PC-9 (cell line): ENCODE measurements at regions not wholly inside any gene's neighbourhood (a gene's known extent, or its start where the extent isn't known, plus 50 kb on each side); places are given as distances from the start of the nearest gene placed in this dataset.
A peak's percentile ranks its signal among the peaks of the same experiment; 100 is the strongest.

Experiments
- BruUV-seq: library from RNA; stranded (reverse); fragments of 400-500 nt; replicated peaks from 2 replicates; lab custom pipeline; 2021; lab: Mats Ljungman, UMichigan
- CTCF ChIA-PET: fragments of 300-600 bp; sonication (Branson Sonifier 250); formaldehyde crosslinking; loops from one replicate; lab custom pipeline; 2022; ENCODE audit warnings: antibody characterized with exemption; lab: Charles Lee
- POLR2A ChIA-PET: fragments of 300-600 bp; sonication (Branson Sonifier 250); formaldehyde crosslinking; loops from one replicate; lab custom pipeline; 2022; ENCODE audit warnings: antibody characterized with exemption; ENCODE audit not compliant: unreplicated experiment; lab: Charles Lee
- DNase-seq, 2 experiments: peaks; one replicate each; pipeline versions ENCODE4 v3.0.0 to v3.0.0-alpha.2; 2015 to 2022; ENCODE audit warnings: mixed read lengths in 1 of 2
- H2AFZ ChIP-seq: fragments of 200-600 bp; sonication (generic); 2 replicates; pipeline ENCODE4 v1.8.1; 2017; ENCODE audit warnings: antibody characterized with exemption
- H3F3A ChIP-seq: fragments of 200-600 bp; sonication (generic); 2 replicates; pipeline ENCODE4 v1.8.1; 2017; ENCODE audit warnings: antibody characterized with exemption, mild to moderate bottlenecking, low read depth; ENCODE audit not compliant: insufficient read depth
- H3K27ac ChIP-seq: fragments of 200-600 bp; sonication (generic); 2 replicates; pipeline ENCODE4 v1.6.1; 2016; ENCODE audit warnings: mixed run types
- H3K27me3 ChIP-seq: fragments of 200-600 bp; sonication (generic); 2 replicates; pipeline ENCODE4 v1.6.1; 2016; ENCODE audit warnings: low read depth, mixed run types; ENCODE audit not compliant: insufficient read depth
- H3K36me3 ChIP-seq: fragments of 200-600 bp; sonication (generic); 2 replicates; pipeline ENCODE4 v1.6.1; 2016; ENCODE audit warnings: low read depth, mixed run types
- H3K4me1 ChIP-seq: fragments of 200-600 bp; sonication (generic); replicated peaks from 2 replicates; pipeline ENCODE4 v1.6.1; 2016; ENCODE audit warnings: mixed run types; ENCODE audit not compliant: insufficient read depth
- H3K4me2 ChIP-seq: fragments of 200-600 bp; sonication (generic); 2 replicates; pipeline ENCODE4 v1.6.1; 2017; ENCODE audit warnings: mixed run types
- H3K4me3 ChIP-seq: fragments of 200-600 bp; sonication (generic); 2 replicates; pipeline ENCODE4 v1.6.1; 2016; ENCODE audit warnings: mixed run types
- H3K79me2 ChIP-seq: fragments of 200-600 bp; sonication (generic); 2 replicates; pipeline ENCODE4 v1.6.1; 2017; ENCODE audit warnings: low read depth, mixed run types
- H3K9me2 ChIP-seq: fragments of 200-600 bp; sonication (generic); 2 replicates; pipeline ENCODE4 v1.8.1; 2017; ENCODE audit warnings: mild to moderate bottlenecking; ENCODE audit not compliant: insufficient read depth
- H3K9me3 ChIP-seq: fragments of 200-600 bp; sonication (generic); 2 replicates; pipeline ENCODE4 v1.8.1; 2016; ENCODE audit warnings: low read depth; ENCODE audit not compliant: insufficient read depth
- H4K20me1 ChIP-seq: fragments of 200-600 bp; sonication (generic); 2 replicates; pipeline ENCODE4 v1.8.1; 2017; ENCODE audit not compliant: insufficient read depth
- EZH2 ChIP-seq: fragments of 200-600 bp; sonication (generic); IDR thresholded peaks from 2 replicates; pipeline ENCODE4 v1.8.0; 2017; ENCODE audit warnings: antibody characterized with exemption, low read depth
- intact Hi-C: fragments of 100-400 bp; cut with micrococcal nuclease; formaldehyde crosslinking; loops from one replicate; pipeline ENCODE4 v1.10.0; 2022; ENCODE audit not compliant: unreplicated experiment
- TF ChIP-seq, protein P1 (sequence below): fragments of 200-600 bp; sonication (generic); conservative IDR thresholded peaks from 2 replicates; pipeline ENCODE4 v1.6.1; 2017; ENCODE audit warnings: mixed run types, antibody characterized with exemption, mild to moderate bottlenecking, moderate library complexity

- no peaks in the 10 kb centered on the region for H3K9me2 ChIP-seq
- H3K27ac ChIP-seq = no peak overlapping the region
- no peak for DNase-seq
- H3K27me3 ChIP-seq = peaks cover 21% of the 10 kb centered on the region; the same call in 1 of the 2 replicates
- H3K4me3 ChIP-seq = no peak overlapping the region
- H3F3A ChIP-seq = no peaks in the 10 kb centered on the region
- H3K4me1 ChIP-seq = no peaks in the 10 kb centered on the region
- no peaks in the 10 kb centered on the region for H3K36me3 ChIP-seq
- H3K4me2 ChIP-seq = no peak overlapping the region
- no peaks in the 10 kb centered on the region for H3K79me2 ChIP-seq
- H2AFZ ChIP-seq = no peak overlapping the region
- CTCF ChIA-PET = no interaction called here
- intact Hi-C loops = no loop called here
- no peaks in the 10 kb centered on the region for H3K9me3 ChIP-seq
- TF ChIP-seq EZH2 = no peak
- TF ChIP-seq, protein P1, sequence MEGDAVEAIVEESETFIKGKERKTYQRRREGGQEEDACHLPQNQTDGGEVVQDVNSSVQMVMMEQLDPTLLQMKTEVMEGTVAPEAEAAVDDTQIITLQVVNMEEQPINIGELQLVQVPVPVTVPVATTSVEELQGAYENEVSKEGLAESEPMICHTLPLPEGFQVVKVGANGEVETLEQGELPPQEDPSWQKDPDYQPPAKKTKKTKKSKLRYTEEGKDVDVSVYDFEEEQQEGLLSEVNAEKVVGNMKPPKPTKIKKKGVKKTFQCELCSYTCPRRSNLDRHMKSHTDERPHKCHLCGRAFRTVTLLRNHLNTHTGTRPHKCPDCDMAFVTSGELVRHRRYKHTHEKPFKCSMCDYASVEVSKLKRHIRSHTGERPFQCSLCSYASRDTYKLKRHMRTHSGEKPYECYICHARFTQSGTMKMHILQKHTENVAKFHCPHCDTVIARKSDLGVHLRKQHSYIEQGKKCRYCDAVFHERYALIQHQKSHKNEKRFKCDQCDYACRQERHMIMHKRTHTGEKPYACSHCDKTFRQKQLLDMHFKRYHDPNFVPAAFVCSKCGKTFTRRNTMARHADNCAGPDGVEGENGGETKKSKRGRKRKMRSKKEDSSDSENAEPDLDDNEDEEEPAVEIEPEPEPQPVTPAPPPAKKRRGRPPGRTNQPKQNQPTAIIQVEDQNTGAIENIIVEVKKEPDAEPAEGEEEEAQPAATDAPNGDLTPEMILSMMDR = no peak
- POLR2A ChIA-PET = no interaction called here
- no TSS peak for BruUV-seq
- no peaks in the 10 kb centered on the region for H4K20me1 ChIP-seq
Measured at GRCh38 chr11:112880495-112880894, 80.7 kb upstream of the NCAM1 start.

DNA sequence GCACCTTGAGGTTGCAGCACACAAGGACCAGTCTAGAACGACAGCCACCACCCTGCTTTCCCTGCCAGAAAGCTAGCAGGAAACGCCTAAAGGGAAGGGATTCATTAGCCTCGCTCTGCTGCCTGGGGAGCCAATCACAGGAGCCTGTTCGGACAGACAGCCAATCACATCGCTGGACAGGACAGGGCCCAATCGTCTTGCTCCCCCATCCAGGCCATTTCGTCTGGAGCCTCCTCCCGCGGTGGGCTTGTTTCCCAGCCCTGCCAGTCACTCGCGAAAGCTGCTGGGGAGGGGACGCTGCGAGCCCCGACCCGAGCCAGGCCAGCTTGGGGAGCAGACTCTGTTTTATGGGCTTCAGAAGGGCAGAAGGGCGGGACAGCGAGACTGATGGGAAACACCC is 79.8 kb upstream of the NCAM1 start:
- intact Hi-C loops = no loop called here

GRCh38 chr11:112882494-112883381 is 78.5 kb upstream of the NCAM1 start:
- POLR2A ChIA-PET = no interaction called here
- CTCF ChIA-PET = no interaction called here
- TF ChIP-seq, protein P1 = no peak
- TF ChIP-seq EZH2 = no peak
- Histone ChIP-seq H3K27ac (no peak overlapping the region), H3K9me2 (no peaks in the 10 kb centered on the region), H3K27me3 (peaks cover 21% of the 10 kb centered on the region; the same call in 1 of the 2 replicates), H3F3A (no peaks in the 10 kb centered on the region), H4K20me1 (no peaks in the 10 kb centered on the region), H3K9me3 (no peaks in the 10 kb centered on the region), H3K4me2 (no peak overlapping the region), H3K4me1 (no peaks in the 10 kb centered on the region), H3K79me2 (no peaks in the 10 kb centered on the region), H3K4me3 (no peak overlapping the region), H3K36me3 (no peaks in the 10 kb centered on the region), H2AFZ (no peak overlapping the region)
- DNase-seq = no peak
- BruUV-seq = no TSS peak
- intact Hi-C loops = no loop called here

More for the DNA sequence above, 79.8 kb upstream of the NCAM1 start:
- H3K4me2 ChIP-seq = peak overlapping the region; percentile 72
- no peaks in the 10 kb centered on the region for H3K9me3 ChIP-seq
- peaks cover 21% of the 10 kb centered on the region; the same call in 1 of the 2 replicates for H3K27me3 ChIP-seq
- no peaks in the 10 kb centered on the region for H4K20me1 ChIP-seq
- peak overlapping the region; percentile 49; the same call in 1 of the 2 replicates for H3K4me3 ChIP-seq
- H3K27ac ChIP-seq = no peak overlapping the region
- no peaks in the 10 kb centered on the region for H3K4me1 ChIP-seq
- no peaks in the 10 kb centered on the region for H3K79me2 ChIP-seq
- ChIA-PET CTCF (no interaction called here), POLR2A (no interaction called here)
- TF ChIP-seq, protein P1 = no peak
- TF ChIP-seq EZH2 = no peak
- H3F3A ChIP-seq = no peaks in the 10 kb centered on the region
- BruUV-seq = no TSS peak
- H2AFZ ChIP-seq = peak overlapping the region; percentile 60
- no peaks in the 10 kb centered on the region for H3K36me3 ChIP-seq
- peak; percentile 1 to 62 for DNase-seq
- H3K9me2 ChIP-seq = no peaks in the 10 kb centered on the region
